HG03175 (cell line): ENCODE measurements at regions not wholly inside any gene's neighbourhood (a gene's known extent, or its start where the extent isn't known, plus 50 kb on each side); places are given as distances from the start of the nearest gene placed in this dataset.
"Not testable (repeated sequence)": the region's sequence is repeated elsewhere in the genome, so short reads cannot be mapped to it uniquely, and the experiment has no call there.

Source experiments
- ATAC-seq: cut with Tn5 transposase; IDR thresholded peaks from one replicate; pipeline ENCODE4 v1.9.1; 2021; ENCODE audit warnings: mild to moderate bottlenecking, moderate library complexity; ENCODE audit not compliant: unreplicated experiment

- no peak for ATAC-seq
Observed at GRCh38 chrX:13188731-13189309, 131.0 kb downstream of the ATXN3L start.

- ATAC-seq, result not testable (repeated sequence)
Observed at GRCh38 chrX:13186643-13187042, 133.2 kb downstream of the ATXN3L start.

- no peak for ATAC-seq
Observed at GRCh38 chrX:13180807-13181206, 136.4 kb upstream of the FAM9C start.

GRCh38 chrX:13179586-13179985 is 135.2 kb upstream of the FAM9C start:
- no peak for ATAC-seq

GRCh38 chrX:13179100-13179499 is 134.7 kb upstream of the FAM9C start:
- no peak for ATAC-seq

- ATAC-seq, result no peak
Observed at GRCh38 chrX:13177921-13178566, 133.6 kb upstream of the FAM9C start.

- no peak for ATAC-seq
Observed at GRCh38 chrX:13175056-13175455, 130.6 kb upstream of the FAM9C start.

GRCh38 chrX:13170966-13171558 is 126.6 kb upstream of the FAM9C start:
- no peak for ATAC-seq

- ATAC-seq, result no peak
Observed at GRCh38 chrX:13169684-13170083, 125.3 kb upstream of the FAM9C start.

- no peak for ATAC-seq
Observed at GRCh38 chrX:13168269-13168668, 123.8 kb upstream of the FAM9C start.

- no peak for ATAC-seq
Observed at GRCh38 chrX:13167481-13168231, 123.2 kb upstream of the FAM9C start.

- ATAC-seq, result no peak
Observed at GRCh38 chrX:13165266-13166189, 121.1 kb upstream of the FAM9C start.

- no peak for ATAC-seq
Observed at GRCh38 chrX:13164611-13165010, 120.2 kb upstream of the FAM9C start.

- ATAC-seq, result no peak
Observed at GRCh38 chrX:13162772-13163410, 118.5 kb upstream of the FAM9C start.

- no peak for ATAC-seq
Observed at GRCh38 chrX:13159886-13160285, 115.5 kb upstream of the FAM9C start.

- ATAC-seq, result no peak
Observed at GRCh38 chrX:13158911-13159310, 114.5 kb upstream of the FAM9C start.

GRCh38 chrX:13155550-13155949 is 111.1 kb upstream of the FAM9C start:
- ATAC-seq, result not testable (repeated sequence)

GRCh38 chrX:13153796-13154195 is 109.4 kb upstream of the FAM9C start:
- ATAC-seq, result no peak

- no peak for ATAC-seq
Observed at GRCh38 chrX:13152518-13153185, 108.2 kb upstream of the FAM9C start.
